ENCODE measurements at regions not wholly inside any gene's neighbourhood (a gene's known extent, or its start where the extent isn't known, plus 50 kb on each side); places are given as distances from the start of the nearest gene placed in this dataset.

DNA sequence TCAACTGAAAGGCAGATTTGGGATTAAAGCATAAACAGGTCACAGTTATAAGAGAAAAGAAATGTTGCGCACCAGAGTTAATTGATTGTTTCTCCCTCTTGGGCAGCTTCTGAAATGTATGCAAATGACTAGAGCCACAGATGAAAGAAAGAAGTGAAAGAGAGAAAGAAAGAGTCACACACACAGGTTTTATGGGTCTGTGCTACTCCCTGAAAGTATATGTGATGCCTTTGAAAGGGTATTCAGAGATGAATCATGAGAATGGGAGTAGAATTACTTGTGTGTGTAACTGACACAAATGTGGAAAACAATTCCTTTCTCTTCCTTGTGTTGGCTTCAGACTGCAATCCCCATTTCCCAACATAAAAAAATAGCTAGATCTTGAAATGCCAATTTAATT, 196.9 kb downstream of the FOXA2 start (continued):
- TF ChIP-seq ZBTB11 (CRISPR knock-in tag; IDR thresholded peaks at IDR 0.05): no peak
- no peak for TF ChIP-seq ZFP1 (CRISPR knock-in tag; IDR thresholded peaks at IDR 0.05)
- no peak for TF ChIP-seq CREB1 (IDR thresholded peaks at IDR 0.05)
- TF ChIP-seq CREB1 (CRISPR knock-in tag; IDR thresholded peaks at IDR 0.05): no peak

DNA sequence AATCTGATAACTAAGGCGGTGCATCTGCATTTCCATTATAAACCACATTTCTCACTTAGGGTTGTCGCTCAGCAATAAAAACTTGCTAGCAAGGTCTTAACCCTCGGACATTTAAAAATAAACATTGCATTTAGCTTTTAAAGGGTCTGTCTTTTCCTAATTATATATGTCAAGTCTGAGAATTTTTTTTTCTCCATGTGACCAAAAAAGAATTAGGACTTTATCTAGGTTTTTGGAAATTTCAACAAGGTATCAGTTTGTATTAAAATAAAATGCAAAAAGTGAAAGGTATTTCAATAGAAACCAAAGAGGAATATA, 198.1 kb downstream of the FOXA2 start:
- H3K36me3 ChIP-seq (ENCODE audit: control insufficient read depth, insufficient read depth, low read length): no peaks in the 10 kb centered on the region
- ATAC-seq: no peak
- no TSS peak for BruUV-seq (replicated peaks)
- no peak overlapping the region for H3K27ac ChIP-seq (ENCODE audit: extremely low read depth, low read depth, low read length)
- H3K79me2 ChIP-seq (ENCODE audit: control insufficient read depth, insufficient read depth, low read length): no peaks in the 10 kb centered on the region
- no peak overlapping the region for H3K9ac ChIP-seq (ENCODE audit: insufficient read depth in 1 of 2, low read depth in 2 of 2, low read length in 2 of 2)
- H3K4me2 ChIP-seq (ENCODE audit: insufficient read depth, low read length): no peak overlapping the region
- no peak overlapping the region for H3K4me3 ChIP-seq
- intact Hi-C loops (cut with micrococcal nuclease): loop anchor here (1.0 to 5.0 kb wide), 4 partner anchors 47 to 298 kb away; no protein-coding TSS in a partner anchor
- no peaks in the 10 kb centered on the region for H3K9me1 ChIP-seq (ENCODE audit: control insufficient read depth, insufficient read depth, low read length)
- ChIA-PET CTCF (ENCODE audit: low intra/inter-chr PET ratio) (interaction anchor here (0.9 to 1.5 kb wide), 4 partner anchors 46 to 297 kb away, joined by 3 to 14 read pairs (median 4); no protein-coding TSS in a partner anchor), POLR2A (no interaction called here)
- H2AFZ ChIP-seq (ENCODE audit: low read depth, low read length): no peak overlapping the region
- peak; percentile 42; the same call in 1 of the 2 replicates for TF ChIP-seq TEAD4 (IDR thresholded peaks at IDR 0.05; ENCODE audit: low read length)
- TF ChIP-seq TEAD4 (CRISPR knock-in tag; IDR thresholded peaks at IDR 0.05; ENCODE audit: borderline replicate concordance): no peak
- no peak for TF ChIP-seq ETS2 (tag; IDR thresholded peaks at IDR 0.05; ENCODE audit: borderline replicate concordance, poor library complexity, severe bottlenecking)
- no peaks in the 10 kb centered on the region for H3K9me3 ChIP-seq (replicated peaks; ENCODE audit: control insufficient read depth, insufficient read depth, low read depth, low read length)
- no peak for DNase-seq (ENCODE audit: extremely low read depth in 1 of 4, low spot score in 3 of 4)
- FAIRE-seq: no peak
- 0% methylated on average over 3 of the region's 3 CpGs for WGBS (ENCODE audit: insufficient coverage, low coverage, missing lambda C conversion rate)
- no peaks in the 10 kb centered on the region for H4K20me1 ChIP-seq (replicated peaks; ENCODE audit: control insufficient read depth, insufficient read depth, low read length)
- H3K4me1 ChIP-seq (replicated peaks in 1 of 2; ENCODE audit: control insufficient read depth in 2 of 2, insufficient read depth in 2 of 2, low read length in 2 of 2): peaks cover 0 to 22% of the 10 kb centered on the region in 2 experiments; a peak in 2 of 5 replicates
- H3K27me3 ChIP-seq (ENCODE audit: control insufficient read depth in 2 of 2, insufficient read depth in 2 of 2, low read length in 2 of 2): no peaks in the 10 kb centered on the region
- in situ Hi-C loops (cut with MboI): no loop called here

Data from K562 (cell line).